ENCODE measurements at regions not wholly inside any gene's neighbourhood (a gene's known extent, or its start where the extent isn't known, plus 50 kb on each side); places are given as distances from the start of the nearest gene placed in this dataset.

GRCh38 chr4:179977378-179977777 lies 2265.8 kb upstream of the TENM3 start:
- no peak for TF ChIP-seq POLR2AphosphoS5 (IDR thresholded peaks at IDR 0.05; ENCODE audit: borderline replicate concordance, low read depth, low read length)
- TF ChIP-seq FOXP2 (optimal IDR thresholded peaks at IDR 0.05; ENCODE audit: control extremely low read depth, extremely low read length, insufficient read depth): no peak
